Panc1 (cell line): ENCODE measurements at regions not wholly inside any gene's neighbourhood (a gene's known extent, or its start where the extent isn't known, plus 50 kb on each side); places are given as distances from the start of the nearest gene placed in this dataset.

Source experiments
- TF ChIP-seq, protein P1 (sequence below): fragments of 450-650 bp; IDR thresholded peaks from 2 replicates; pipeline ENCODE4 v1.5.1; 2017; ENCODE audit warnings: mild to moderate bottlenecking
- TF ChIP-seq, protein P2 (sequence below), 2 experiments: IDR thresholded peaks; 2 replicates each; pipeline ENCODE4 v1.6.1; 2011 to 2012; ENCODE audit warnings: low read depth in 2 of 2, control low read depth in 1 of 2, low read length in 1 of 2, mild to moderate bottlenecking in 1 of 2, moderate library complexity in 1 of 2; ENCODE audit not compliant: insufficient read depth in 1 of 2

DNA sequence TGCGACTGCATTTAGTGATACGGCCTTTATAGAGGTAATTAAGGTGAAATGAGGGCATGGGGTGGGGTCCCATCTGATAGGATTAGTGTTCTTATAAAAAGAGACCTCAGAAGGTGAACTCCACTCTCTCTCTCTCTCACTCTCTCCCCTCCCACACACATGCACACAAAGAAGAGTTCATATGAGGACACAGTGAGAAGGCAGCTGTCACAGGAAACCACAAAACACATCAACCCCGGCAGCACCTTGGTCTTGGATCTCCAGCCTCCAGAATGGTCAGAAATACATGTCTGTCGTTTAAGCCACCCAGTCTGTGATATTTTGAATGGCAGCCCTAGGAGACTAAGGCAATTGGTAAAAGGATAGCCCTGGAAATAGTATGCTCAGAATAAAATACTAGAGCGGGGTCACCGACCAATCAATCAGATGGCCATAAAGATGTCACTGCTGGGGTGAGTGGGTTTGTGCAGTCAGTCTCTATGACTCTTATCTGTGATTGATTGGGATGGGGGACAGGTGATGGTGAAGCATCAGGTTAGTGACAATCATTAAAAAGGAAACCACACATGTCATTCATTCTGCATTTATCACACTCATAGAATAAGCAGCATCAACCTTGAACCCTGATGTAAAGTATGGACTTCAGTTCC is 118.9 kb upstream of the POU3F3 start:
- TF ChIP-seq, protein P1, sequence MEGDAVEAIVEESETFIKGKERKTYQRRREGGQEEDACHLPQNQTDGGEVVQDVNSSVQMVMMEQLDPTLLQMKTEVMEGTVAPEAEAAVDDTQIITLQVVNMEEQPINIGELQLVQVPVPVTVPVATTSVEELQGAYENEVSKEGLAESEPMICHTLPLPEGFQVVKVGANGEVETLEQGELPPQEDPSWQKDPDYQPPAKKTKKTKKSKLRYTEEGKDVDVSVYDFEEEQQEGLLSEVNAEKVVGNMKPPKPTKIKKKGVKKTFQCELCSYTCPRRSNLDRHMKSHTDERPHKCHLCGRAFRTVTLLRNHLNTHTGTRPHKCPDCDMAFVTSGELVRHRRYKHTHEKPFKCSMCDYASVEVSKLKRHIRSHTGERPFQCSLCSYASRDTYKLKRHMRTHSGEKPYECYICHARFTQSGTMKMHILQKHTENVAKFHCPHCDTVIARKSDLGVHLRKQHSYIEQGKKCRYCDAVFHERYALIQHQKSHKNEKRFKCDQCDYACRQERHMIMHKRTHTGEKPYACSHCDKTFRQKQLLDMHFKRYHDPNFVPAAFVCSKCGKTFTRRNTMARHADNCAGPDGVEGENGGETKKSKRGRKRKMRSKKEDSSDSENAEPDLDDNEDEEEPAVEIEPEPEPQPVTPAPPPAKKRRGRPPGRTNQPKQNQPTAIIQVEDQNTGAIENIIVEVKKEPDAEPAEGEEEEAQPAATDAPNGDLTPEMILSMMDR: no peak
- TF ChIP-seq, protein P2, sequence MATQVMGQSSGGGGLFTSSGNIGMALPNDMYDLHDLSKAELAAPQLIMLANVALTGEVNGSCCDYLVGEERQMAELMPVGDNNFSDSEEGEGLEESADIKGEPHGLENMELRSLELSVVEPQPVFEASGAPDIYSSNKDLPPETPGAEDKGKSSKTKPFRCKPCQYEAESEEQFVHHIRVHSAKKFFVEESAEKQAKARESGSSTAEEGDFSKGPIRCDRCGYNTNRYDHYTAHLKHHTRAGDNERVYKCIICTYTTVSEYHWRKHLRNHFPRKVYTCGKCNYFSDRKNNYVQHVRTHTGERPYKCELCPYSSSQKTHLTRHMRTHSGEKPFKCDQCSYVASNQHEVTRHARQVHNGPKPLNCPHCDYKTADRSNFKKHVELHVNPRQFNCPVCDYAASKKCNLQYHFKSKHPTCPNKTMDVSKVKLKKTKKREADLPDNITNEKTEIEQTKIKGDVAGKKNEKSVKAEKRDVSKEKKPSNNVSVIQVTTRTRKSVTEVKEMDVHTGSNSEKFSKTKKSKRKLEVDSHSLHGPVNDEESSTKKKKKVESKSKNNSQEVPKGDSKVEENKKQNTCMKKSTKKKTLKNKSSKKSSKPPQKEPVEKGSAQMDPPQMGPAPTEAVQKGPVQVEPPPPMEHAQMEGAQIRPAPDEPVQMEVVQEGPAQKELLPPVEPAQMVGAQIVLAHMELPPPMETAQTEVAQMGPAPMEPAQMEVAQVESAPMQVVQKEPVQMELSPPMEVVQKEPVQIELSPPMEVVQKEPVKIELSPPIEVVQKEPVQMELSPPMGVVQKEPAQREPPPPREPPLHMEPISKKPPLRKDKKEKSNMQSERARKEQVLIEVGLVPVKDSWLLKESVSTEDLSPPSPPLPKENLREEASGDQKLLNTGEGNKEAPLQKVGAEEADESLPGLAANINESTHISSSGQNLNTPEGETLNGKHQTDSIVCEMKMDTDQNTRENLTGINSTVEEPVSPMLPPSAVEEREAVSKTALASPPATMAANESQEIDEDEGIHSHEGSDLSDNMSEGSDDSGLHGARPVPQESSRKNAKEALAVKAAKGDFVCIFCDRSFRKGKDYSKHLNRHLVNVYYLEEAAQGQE (IDR thresholded peaks at IDR 0.05; ENCODE audit: insufficient read depth in 1 of 2, low read depth in 2 of 2, low read length in 1 of 2): no peak
